ENCODE measurements at regions not wholly inside any gene's neighbourhood (a gene's known extent, or its start where the extent isn't known, plus 50 kb on each side); places are given as distances from the start of the nearest gene placed in this dataset.

DNA sequence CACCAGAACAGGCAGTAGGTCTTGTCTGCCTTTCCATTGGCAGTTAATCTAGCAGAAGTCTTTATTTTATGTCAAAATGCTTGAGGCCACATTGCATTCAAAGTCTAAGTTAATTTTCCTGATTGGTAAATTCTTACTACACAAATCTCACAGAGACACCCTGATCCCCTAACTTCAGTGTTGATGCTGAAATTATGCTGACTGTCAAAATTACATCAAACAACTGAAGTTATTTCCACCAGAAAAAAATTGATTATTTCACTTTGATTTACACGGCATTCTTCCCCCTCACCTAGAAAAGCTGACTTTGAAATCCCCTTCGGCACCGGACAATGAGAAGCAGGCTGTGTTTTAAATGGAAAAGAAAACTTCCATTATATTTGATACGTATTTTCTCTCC, 99.1 kb downstream of the MAF start:
- H3K4me1 ChIP-seq (replicated peaks in 1 of 4; ENCODE audit: control insufficient read depth in 3 of 4, insufficient read depth in 4 of 4, low read length in 3 of 4) = no peaks in the 10 kb centered on the region; a peak in 1 of 7 replicates
- no peaks in the 10 kb centered on the region for H4K20me1 ChIP-seq (replicated peaks in 1 of 2; ENCODE audit: control insufficient read depth in 1 of 2, insufficient read depth in 2 of 2, low read length in 2 of 2)
- ChIA-PET CTCF (ENCODE audit: partially characterized antibody) (no interaction called here), POLR2A (ENCODE audit: partially characterized antibody) (no interaction called here)
- no peaks in the 10 kb centered on the region for H3K79me2 ChIP-seq (ENCODE audit: control insufficient read depth in 1 of 2, insufficient read depth in 2 of 2, low read length in 2 of 2)
- H3K36me3 ChIP-seq (ENCODE audit: control insufficient read depth in 2 of 4, insufficient read depth in 4 of 4, low read length in 3 of 4) = no peaks in the 10 kb centered on the region
- no peak overlapping the region for H3K4me3 ChIP-seq (ENCODE audit: extremely low read depth in 1 of 4, insufficient read depth in 2 of 4, low read depth in 3 of 4, low read length in 4 of 4)
- H3K14ac ChIP-seq (ENCODE audit: insufficient read length) = no peak overlapping the region
- no peaks in the 10 kb centered on the region for H3K27me3 ChIP-seq (replicated peaks in 1 of 4; ENCODE audit: control insufficient read depth in 3 of 4, extremely low read depth in 1 of 4, insufficient read depth in 3 of 4, low read length in 3 of 4)
- no peak overlapping the region for H4K5ac ChIP-seq (ENCODE audit: insufficient read length, low read depth, low read length)
- no peak overlapping the region for H3K18ac ChIP-seq (ENCODE audit: extremely low read depth, low read length)
- 94% methylated on average over 4 of the region's 4 CpGs; no CpG with 5 or more reads in 1 of the 2 experiments for WGBS, 2 experiments (ENCODE audit: extremely low coverage in 1 of 2, insufficient coverage in 1 of 2, insufficient read length in 1 of 2, insufficient replicate concordance in 2 of 2, low coverage in 1 of 2, low lambda C conversion rate in 2 of 2, missing lambda C conversion rate in 1 of 2)
- no peak overlapping the region for H2AK5ac ChIP-seq (ENCODE audit: low read depth, low read length)
- H3K79me1 ChIP-seq (ENCODE audit: low read depth, low read length) = no peaks in the 10 kb centered on the region
- H2BK120ac ChIP-seq (replicated peaks; ENCODE audit: low read depth, low read length) = no peak overlapping the region
- H3K9me3 ChIP-seq (ENCODE audit: insufficient read depth in 2 of 2, low read depth in 1 of 2, low read length in 1 of 2) = no peaks in the 10 kb centered on the region
- no peak overlapping the region for H3K56ac ChIP-seq (replicated peaks; ENCODE audit: insufficient read length, low read depth, low read length)
- H2BK12ac ChIP-seq (ENCODE audit: low read depth, low read length) = no peak overlapping the region
- H3K23ac ChIP-seq (ENCODE audit: insufficient read length) = no peak overlapping the region
- no peak overlapping the region for H4K91ac ChIP-seq (replicated peaks; ENCODE audit: insufficient read length, low read length)
- no peak overlapping the region for H4K8ac ChIP-seq (ENCODE audit: extremely low read depth, insufficient read depth, low read length)
- FAIRE-seq (no peak), DNase-seq (ENCODE audit: low read depth in 1 of 2, low spot score in 2 of 2) (no peak)
- no peak overlapping the region for H3K9ac ChIP-seq (replicated peaks in 1 of 4; ENCODE audit: extremely low read depth in 1 of 4, low read depth in 3 of 4, low read length in 3 of 4)
- H3K23me2 ChIP-seq (ENCODE audit: low read depth, low read length) = peaks cover 3% of the 10 kb centered on the region; the same call in 1 of the 2 replicates
- H2AFZ ChIP-seq (ENCODE audit: low read length) = no peak overlapping the region
- H3K4ac ChIP-seq (replicated peaks; ENCODE audit: insufficient read length, low read depth, low read length) = no peak overlapping the region
- TF ChIP-seq SP1 (IDR thresholded peaks at IDR 0.05; ENCODE audit: low read depth, low read length) (no peak), HDAC6 (IDR thresholded peaks at IDR 0.05; ENCODE audit: low read depth, low read length) (no peak), SRF (IDR thresholded peaks at IDR 0.05; ENCODE audit: low read depth, low read length) (no peak), KDM5A (IDR thresholded peaks at IDR 0.05; ENCODE audit: low read length) (no peak), ZNF274 (IDR thresholded peaks at IDR 0.05; ENCODE audit: borderline replicate concordance, extremely low read depth, low read length) (no peak), CBX5 (IDR thresholded peaks at IDR 0.05; ENCODE audit: low read depth, low read length) (no peak), SP4 (IDR thresholded peaks at IDR 0.05; ENCODE audit: low read length) (no peak)
- no peak overlapping the region for H2BK5ac ChIP-seq (ENCODE audit: low read depth, low read length)
- no peak overlapping the region for H2BK20ac ChIP-seq (ENCODE audit: low read length)
- H3K4me2 ChIP-seq (ENCODE audit: insufficient read depth in 1 of 2, low read depth in 2 of 2, low read length in 2 of 2) = no peak overlapping the region
- H2BK15ac ChIP-seq (ENCODE audit: low read length) = no peak overlapping the region
- H3K27ac ChIP-seq (ENCODE audit: low read depth, low read length) = no peak overlapping the region

All from H1 (cell line).